ENCODE measurements at regions not wholly inside any gene's neighbourhood (a gene's known extent, or its start where the extent isn't known, plus 50 kb on each side); places are given as distances from the start of the nearest gene placed in this dataset.

DNA sequence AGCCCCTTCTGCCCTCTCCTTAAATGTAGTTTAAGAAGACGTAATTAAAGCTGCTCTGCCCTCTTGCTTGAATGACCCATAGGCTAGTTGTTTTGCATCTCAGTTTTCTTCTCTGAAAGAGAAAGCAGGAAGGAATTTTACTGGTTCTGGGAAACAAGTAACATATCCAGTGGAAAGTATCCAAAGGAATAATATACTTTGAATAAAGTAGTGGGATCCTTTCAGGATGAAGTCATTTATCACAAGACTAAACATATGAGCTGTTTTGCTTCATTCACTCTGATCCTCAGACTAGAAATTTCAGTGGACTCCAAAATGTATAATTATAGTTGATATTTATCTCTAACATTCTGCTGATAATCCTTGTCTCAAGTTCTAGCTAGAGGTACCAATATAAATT lies 1297.6 kb upstream of the GOT2 start:
- intact Hi-C loops (cut with DNase I), result no loop called here
- H3K4me3 ChIP-seq, result no peak overlapping the region
- no peak overlapping the region for H3K27ac ChIP-seq (replicated peaks in 1 of 4)
- H3K27me3 ChIP-seq, result no peaks in the 10 kb centered on the region
- no peaks in the 10 kb centered on the region for H3K4me1 ChIP-seq
- no peaks in the 10 kb centered on the region for H3K36me3 ChIP-seq
- DNase-seq (ENCODE audit: extremely low spot score), result no peak
- 95% methylated on average over 1 of the region's 1 CpG for WGBS
- TF ChIP-seq POLR2A (IDR thresholded peaks at IDR 0.05; ENCODE audit: low read depth) (no peak), EP300 (IDR thresholded peaks at IDR 0.05) (no peak), POLR2AphosphoS5 (IDR thresholded peaks at IDR 0.05) (no peak)
- TF ChIP-seq, protein P1, sequence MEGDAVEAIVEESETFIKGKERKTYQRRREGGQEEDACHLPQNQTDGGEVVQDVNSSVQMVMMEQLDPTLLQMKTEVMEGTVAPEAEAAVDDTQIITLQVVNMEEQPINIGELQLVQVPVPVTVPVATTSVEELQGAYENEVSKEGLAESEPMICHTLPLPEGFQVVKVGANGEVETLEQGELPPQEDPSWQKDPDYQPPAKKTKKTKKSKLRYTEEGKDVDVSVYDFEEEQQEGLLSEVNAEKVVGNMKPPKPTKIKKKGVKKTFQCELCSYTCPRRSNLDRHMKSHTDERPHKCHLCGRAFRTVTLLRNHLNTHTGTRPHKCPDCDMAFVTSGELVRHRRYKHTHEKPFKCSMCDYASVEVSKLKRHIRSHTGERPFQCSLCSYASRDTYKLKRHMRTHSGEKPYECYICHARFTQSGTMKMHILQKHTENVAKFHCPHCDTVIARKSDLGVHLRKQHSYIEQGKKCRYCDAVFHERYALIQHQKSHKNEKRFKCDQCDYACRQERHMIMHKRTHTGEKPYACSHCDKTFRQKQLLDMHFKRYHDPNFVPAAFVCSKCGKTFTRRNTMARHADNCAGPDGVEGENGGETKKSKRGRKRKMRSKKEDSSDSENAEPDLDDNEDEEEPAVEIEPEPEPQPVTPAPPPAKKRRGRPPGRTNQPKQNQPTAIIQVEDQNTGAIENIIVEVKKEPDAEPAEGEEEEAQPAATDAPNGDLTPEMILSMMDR (IDR thresholded peaks at IDR 0.05), result no peak
- peaks cover 0 to 10% (median 3%) of the 10 kb centered on the region in 4 donors for H3K9me3 ChIP-seq

- no peak for DNase-seq (ENCODE audit: extremely low spot score)
- intact Hi-C loops (cut with DNase I), result no loop called here
These were observed 1293.2 kb upstream of the GOT2 start for GRCh38 chr16:60027351-60027750.

DNA sequence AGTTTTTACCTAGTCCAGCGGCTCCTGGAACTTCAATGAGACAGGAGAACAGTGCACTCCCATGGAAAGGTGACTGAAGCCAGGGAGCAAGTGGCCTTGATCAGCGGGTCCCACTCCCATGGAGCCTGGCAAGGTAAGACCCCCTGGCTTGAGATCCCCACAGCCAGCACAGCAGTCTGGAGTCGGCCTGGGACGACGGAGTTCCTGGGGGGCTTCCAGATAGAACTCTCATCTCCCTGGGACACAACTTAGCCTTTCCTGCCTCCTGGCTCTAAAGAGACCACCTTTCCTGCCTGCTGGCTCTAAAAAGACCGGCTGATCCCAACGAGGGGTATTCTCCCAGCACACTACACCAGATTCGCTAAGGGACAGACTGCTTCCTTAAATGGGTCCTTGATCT lies 1279.0 kb upstream of the GOT2 start:
- Histone ChIP-seq H3K36me3 (no peaks in the 10 kb centered on the region), H3K4me1 (no peaks in the 10 kb centered on the region), H3K27me3 (no peaks in the 10 kb centered on the region), H3K4me3 (no peak overlapping the region), H3K9me3 (no peaks in the 10 kb centered on the region), H3K27ac (replicated peaks in 1 of 4) (no peak overlapping the region)
- no peak for TF ChIP-seq POLR2AphosphoS5 (IDR thresholded peaks at IDR 0.05)
- intact Hi-C loops (cut with DNase I), result no loop called here
- DNase-seq (ENCODE audit: extremely low spot score), result no peak
- WGBS, result 87% methylated on average over 3 of the region's 8 CpGs

More at GRCh38 chr16:60027351-60027750, 1293.2 kb upstream of the GOT2 start:
- Histone ChIP-seq H3K9me3 (no peaks in the 10 kb centered on the region), H3K4me1 (no peaks in the 10 kb centered on the region), H3K27me3 (no peaks in the 10 kb centered on the region), H3K27ac (replicated peaks in 1 of 4) (no peak overlapping the region), H3K4me3 (no peak overlapping the region), H3K36me3 (no peaks in the 10 kb centered on the region)
- no peak for TF ChIP-seq POLR2A (IDR thresholded peaks at IDR 0.05; ENCODE audit: low read depth)
- TF ChIP-seq, protein P1 (IDR thresholded peaks at IDR 0.05), result no peak
- no peak for TF ChIP-seq EP300 (IDR thresholded peaks at IDR 0.05)
- no peak for TF ChIP-seq POLR2AphosphoS5 (IDR thresholded peaks at IDR 0.05)

GRCh38 chr16:60001523-60001922 lies 1267.4 kb upstream of the GOT2 start:
- DNase-seq (ENCODE audit: extremely low spot score), result no peak
- Histone ChIP-seq H3K9me3 (no peaks in the 10 kb centered on the region), H3K4me3 (no peak overlapping the region), H3K36me3 (no peaks in the 10 kb centered on the region), H3K4me1 (no peaks in the 10 kb centered on the region), H3K27me3 (no peaks in the 10 kb centered on the region), H3K27ac (replicated peaks in 1 of 4) (no peak overlapping the region)
- TF ChIP-seq POLR2A (IDR thresholded peaks at IDR 0.05; ENCODE audit: low read depth) (no peak), EP300 (IDR thresholded peaks at IDR 0.05) (no peak), POLR2AphosphoS5 (IDR thresholded peaks at IDR 0.05) (no peak)
- TF ChIP-seq, protein P1 (IDR thresholded peaks at IDR 0.05), result no peak
- 74% methylated on average over 3 of the region's 3 CpGs for WGBS
- intact Hi-C loops (cut with DNase I), result no loop called here

DNA sequence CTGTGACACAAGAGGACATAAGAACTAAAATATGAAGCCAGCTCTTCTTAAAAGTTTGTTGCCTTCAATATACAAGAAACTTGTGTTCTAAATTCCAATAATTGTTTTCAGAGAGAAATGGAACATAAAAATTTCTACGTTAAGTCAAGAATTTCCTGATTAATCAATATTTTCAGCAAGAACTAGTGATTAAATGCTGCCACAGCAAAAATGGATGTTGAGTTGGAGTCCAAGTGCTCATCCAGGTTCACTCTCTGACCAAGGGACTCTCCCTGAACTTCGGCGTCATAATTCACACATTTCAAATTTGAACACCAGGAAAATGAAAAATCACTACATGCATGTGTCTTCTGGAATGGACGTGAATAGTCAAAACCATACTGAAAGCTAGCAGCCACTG lies 1263.6 kb upstream of the GOT2 start:
- 90% methylated on average over 4 of the region's 4 CpGs for WGBS
- no peak overlapping the region for H3K4me3 ChIP-seq
- intact Hi-C loops (cut with DNase I), result no loop called here

More for the DNA sequence above, 1263.6 kb upstream of the GOT2 start:
- Histone ChIP-seq H3K4me1 (no peaks in the 10 kb centered on the region), H3K9me3 (no peaks in the 10 kb centered on the region), H3K27me3 (no peaks in the 10 kb centered on the region), H3K36me3 (no peaks in the 10 kb centered on the region), H3K27ac (replicated peaks in 1 of 4) (no peak overlapping the region)
- DNase-seq (ENCODE audit: extremely low spot score), result no peak
- TF ChIP-seq POLR2A (IDR thresholded peaks at IDR 0.05; ENCODE audit: low read depth), result no peak
- TF ChIP-seq, protein P1 (IDR thresholded peaks at IDR 0.05), result no peak
- no peak for TF ChIP-seq POLR2AphosphoS5 (IDR thresholded peaks at IDR 0.05)
- TF ChIP-seq EP300 (IDR thresholded peaks at IDR 0.05), result no peak
